ENCODE measurements at regions not wholly inside any gene's neighbourhood (a gene's known extent, or its start where the extent isn't known, plus 50 kb on each side); places are given as distances from the start of the nearest gene placed in this dataset.

GRCh38 chr12:40171501-40171900, 53.3 kb upstream of the LRRK2 start:
- Histone ChIP-seq H3K79me1 (ENCODE audit: low read depth in 1 of 2, low read length in 2 of 2) (no peaks in the 10 kb centered on the region), H2BK15ac (ENCODE audit: low read depth, low read length) (no peak overlapping the region), H3K9ac (ENCODE audit: low read depth, low read length) (no peak overlapping the region), H4K91ac (ENCODE audit: insufficient read depth, low read depth, low read length) (no peak overlapping the region), H3K27ac (ENCODE audit: insufficient read depth, low read length) (no peak overlapping the region), H3K56ac (ENCODE audit: extremely low read depth, insufficient read depth, low read length) (no peak overlapping the region), H3K4me1 (ENCODE audit: control insufficient read depth, insufficient read depth, low read length) (no peaks in the 10 kb centered on the region), H3K9me3 (ENCODE audit: control insufficient read depth, insufficient read depth, low read length) (no peaks in the 10 kb centered on the region), H3K4me2 (ENCODE audit: low read depth, low read length) (no peak overlapping the region), H4K20me1 (ENCODE audit: insufficient read depth, low read length) (no peaks in the 10 kb centered on the region), H3K23ac (ENCODE audit: low read depth, low read length) (no peak overlapping the region), H2BK120ac (ENCODE audit: low read depth, low read length) (no peak overlapping the region), H3K18ac (ENCODE audit: low read depth, low read length) (no peak overlapping the region), H2AK9ac (replicated peaks; ENCODE audit: low read depth, low read length, poor library complexity) (no peak overlapping the region), H2BK5ac (ENCODE audit: low read depth, low read length, poor library complexity, severe bottlenecking) (no peak overlapping the region), H3K14ac (replicated peaks; ENCODE audit: low read depth, low read length) (no peak overlapping the region), H3K4me3 (ENCODE audit: insufficient read depth, low read depth, low read length) (no peak overlapping the region), H3K27me3 (ENCODE audit: control insufficient read depth, insufficient read depth, low read length) (no peaks in the 10 kb centered on the region), H4K5ac (ENCODE audit: low read depth, low read length) (no peak overlapping the region), H3K9me1 (ENCODE audit: insufficient read depth, low read length) (no peaks in the 10 kb centered on the region), H3K4ac (ENCODE audit: low read depth, low read length) (no peak overlapping the region), H2AFZ (replicated peaks; ENCODE audit: low read length, poor library complexity) (no peak overlapping the region), H3K36me3 (ENCODE audit: control insufficient read depth, insufficient read depth, low read length) (no peaks in the 10 kb centered on the region), H2BK20ac (ENCODE audit: low read depth, low read length) (no peak overlapping the region), H4K8ac (ENCODE audit: low read depth in 2 of 2, low read length in 2 of 2) (no peak overlapping the region), H2AK5ac (ENCODE audit: low read depth, low read length) (no peak overlapping the region)
- dilution Hi-C loops (cut with HindIII; ENCODE audit: low sequenced_read_pairs, unreplicated experiment) = no loop called here
- POLR2A ChIA-PET (ENCODE audit: unreplicated experiment) = no interaction called here
- CTCF ChIA-PET = no interaction called here
- in situ Hi-C loops (cut with MboI; ENCODE audit: low sequenced_read_pairs) = no loop called here
- DNase-seq (no peak), ATAC-seq (ENCODE audit: low read depth) (no peak)
- no CpG with 5 or more reads among the region's 1 CpG for WGBS, 2 experiments (ENCODE audit: extremely low coverage in 2 of 2, insufficient read length in 1 of 2)
- no TSS peak for BruUV-seq (replicated peaks)
- no peak for TF ChIP-seq BHLHE40 (IDR thresholded peaks at IDR 0.05; ENCODE audit: low read depth, low read length)
- TF ChIP-seq POLR2A (IDR thresholded peaks at IDR 0.05; ENCODE audit: low read depth, low read length) = no peak
- no peak for TF ChIP-seq CTCF (conservative IDR thresholded peaks at IDR 0.05; ENCODE audit: low read depth, low read length)
- no peak for TF ChIP-seq CHD1 (IDR thresholded peaks at IDR 0.05; ENCODE audit: low read depth, low read length)
- intact Hi-C loops (cut with micrococcal nuclease) = no loop called here

Measured in IMR-90 (cell line).